NCI-H2227 (cell line): ENCODE measurements at regions not wholly inside any gene's neighbourhood (a gene's known extent, or its start where the extent isn't known, plus 50 kb on each side); places are given as distances from the start of the nearest gene placed in this dataset.
A peak's percentile ranks its signal among the peaks of the same experiment; 100 is the strongest.

Experiments used
- DNase-seq: peaks from one replicate; lab custom pipeline; 2025; ENCODE audit not compliant: unreplicated experiment; lab: John Stamatoyannopoulos, UW

GRCh38 chr1:234726359-234726943 is 116.5 kb upstream of the IRF2BP2 start:
- DNase-seq = peak; percentile 63

- DNase-seq = peak; percentile 42
Measured at GRCh38 chr1:234725177-234726132, 115.5 kb upstream of the IRF2BP2 start.

- DNase-seq = no peak
Measured at GRCh38 chr1:234724516-234725176, 114.7 kb upstream of the IRF2BP2 start.

- DNase-seq = peak; percentile 60
Measured at GRCh38 chr1:234722904-234723720, 113.1 kb upstream of the IRF2BP2 start.

- DNase-seq = peak; percentile 43
Measured at GRCh38 chr1:234722270-234722704, 112.3 kb upstream of the IRF2BP2 start.

- DNase-seq = peak; percentile 28
Measured at GRCh38 chr1:234721476-234722269, 111.7 kb upstream of the IRF2BP2 start.

GRCh38 chr1:234720709-234721441 is 110.9 kb upstream of the IRF2BP2 start:
- no peak for DNase-seq

GRCh38 chr1:234719454-234720251 is 109.7 kb upstream of the IRF2BP2 start:
- peak; percentile 53 for DNase-seq

- DNase-seq = no peak
Measured at GRCh38 chr1:234718496-234719453, 108.8 kb upstream of the IRF2BP2 start.

- DNase-seq = no peak
Measured at GRCh38 chr1:234716908-234717375, 107.0 kb upstream of the IRF2BP2 start.

- no peak for DNase-seq
Measured at GRCh38 chr1:234715252-234716014, 105.5 kb upstream of the IRF2BP2 start.

GRCh38 chr1:234713859-234714258 is 103.9 kb upstream of the IRF2BP2 start:
- no peak for DNase-seq

GRCh38 chr1:234713440-234713839 is 103.5 kb upstream of the IRF2BP2 start:
- DNase-seq = no peak

GRCh38 chr1:234712891-234713305 is 102.9 kb upstream of the IRF2BP2 start:
- no peak for DNase-seq

- no peak for DNase-seq
Measured at GRCh38 chr1:234710936-234711724, 101.2 kb upstream of the IRF2BP2 start.

- DNase-seq = no peak
Measured at GRCh38 chr1:234710381-234710780, 100.4 kb upstream of the IRF2BP2 start.
